A673 (cell line): ENCODE measurements at regions not wholly inside any gene's neighbourhood (a gene's known extent, or its start where the extent isn't known, plus 50 kb on each side); places are given as distances from the start of the nearest gene placed in this dataset.

Experiments
- BruUV-seq: library from RNA; stranded (reverse); fragments of 400-500 nt; replicated peaks from 2 replicates; lab custom pipeline; 2021; lab: Mats Ljungman, UMichigan
- CTCF ChIA-PET: fragments of 300-600 bp; sonication (Branson Sonifier 250); formaldehyde crosslinking; loops from one replicate; lab custom pipeline; 2022; ENCODE audit warnings: antibody characterized with exemption; lab: Charles Lee
- POLR2A ChIA-PET: fragments of 300-600 bp; sonication (Branson Sonifier 250); formaldehyde crosslinking; loops from one replicate; lab custom pipeline; 2022; ENCODE audit warnings: antibody characterized with exemption; ENCODE audit not compliant: low non-redundant PET; lab: Charles Lee
- DNase-seq: peaks from one replicate; pipeline ENCODE4 v3.0.0-alpha.2; 2015; ENCODE audit warnings: low spot score
- H3K27ac ChIP-seq: fragments of 200-600 bp; sonication (generic); 2 replicates; pipeline ENCODE4 v1.5.1; 2016; ENCODE audit warnings: mixed run types, low read depth, mild to moderate bottlenecking, mixed read lengths, antibody characterized with exemption, low read length; ENCODE audit not compliant: poor library complexity, severe bottlenecking
- H3K27me3 ChIP-seq: fragments of 200-600 bp; sonication (generic); replicated peaks from 2 replicates; pipeline ENCODE4 v1.6.1; 2017; ENCODE audit warnings: mixed run types, low read depth, mild to moderate bottlenecking, mixed read lengths, antibody characterized with exemption, low read length; ENCODE audit not compliant: insufficient read depth, poor library complexity
- H3K36me3 ChIP-seq: fragments of 200-600 bp; sonication (generic); 2 replicates; pipeline ENCODE4 v1.6.1; 2016; ENCODE audit warnings: mixed run types, mild to moderate bottlenecking, mixed read lengths, antibody characterized with exemption, low read length; ENCODE audit not compliant: insufficient read depth, poor library complexity, severe bottlenecking
- H3K4me1 ChIP-seq: fragments of 200-600 bp; sonication (generic); 2 replicates; pipeline ENCODE4 v1.6.1; 2017; ENCODE audit warnings: mixed run types, mild to moderate bottlenecking, mixed read lengths, antibody characterized with exemption, low read length; ENCODE audit not compliant: insufficient read depth, poor library complexity, severe bottlenecking
- H3K4me3 ChIP-seq: fragments of 200-600 bp; sonication (generic); 2 replicates; pipeline ENCODE4 v1.5.1; 2016; ENCODE audit warnings: low read depth, mixed run types, mild to moderate bottlenecking, mixed read lengths, low read length; ENCODE audit not compliant: poor library complexity, severe bottlenecking
- H3K9me3 ChIP-seq: fragments of 200-600 bp; sonication (generic); 2 replicates; pipeline ENCODE4 v1.6.1; 2016; ENCODE audit warnings: mixed run types, low read depth, mild to moderate bottlenecking, mixed read lengths, antibody characterized with exemption, low read length; ENCODE audit not compliant: poor library complexity, severe bottlenecking
- EZH2 ChIP-seq: fragments of 200-600 bp; sonication (generic); IDR thresholded peaks from 2 replicates; pipeline ENCODE4 v1.6.1; 2017; ENCODE audit warnings: borderline replicate concordance, low read depth, mild to moderate bottlenecking, mixed read lengths, antibody characterized with exemption, low read length; ENCODE audit not compliant: poor library complexity, severe bottlenecking
- intact Hi-C: fragments of 100-400 bp; cut with micrococcal nuclease; formaldehyde crosslinking; loops from one replicate; pipeline ENCODE4 v1.10.0; 2022; ENCODE audit not compliant: unreplicated experiment
- TF ChIP-seq, protein P1 (sequence below): fragments of 300-800, 200-600 bp; sonication (generic); conservative IDR thresholded peaks from 2 replicates; pipeline ENCODE4 v1.5.1; 2017; ENCODE audit warnings: low read depth, mild to moderate bottlenecking, antibody characterized with exemption, low read length, moderate library complexity, mixed read lengths

GRCh38 chr3:16695710-16696109 lies 90.5 kb upstream of the DAZL start:
- Histone ChIP-seq H3K36me3 (no peaks in the 10 kb centered on the region), H3K4me3 (no peak overlapping the region), H3K9me3 (no peaks in the 10 kb centered on the region), H3K4me1 (no peaks in the 10 kb centered on the region), H3K27ac (no peak overlapping the region), H3K27me3 (no peaks in the 10 kb centered on the region)
- DNase-seq, result no peak
- TF ChIP-seq EZH2, result no peak
- TF ChIP-seq, protein P1, sequence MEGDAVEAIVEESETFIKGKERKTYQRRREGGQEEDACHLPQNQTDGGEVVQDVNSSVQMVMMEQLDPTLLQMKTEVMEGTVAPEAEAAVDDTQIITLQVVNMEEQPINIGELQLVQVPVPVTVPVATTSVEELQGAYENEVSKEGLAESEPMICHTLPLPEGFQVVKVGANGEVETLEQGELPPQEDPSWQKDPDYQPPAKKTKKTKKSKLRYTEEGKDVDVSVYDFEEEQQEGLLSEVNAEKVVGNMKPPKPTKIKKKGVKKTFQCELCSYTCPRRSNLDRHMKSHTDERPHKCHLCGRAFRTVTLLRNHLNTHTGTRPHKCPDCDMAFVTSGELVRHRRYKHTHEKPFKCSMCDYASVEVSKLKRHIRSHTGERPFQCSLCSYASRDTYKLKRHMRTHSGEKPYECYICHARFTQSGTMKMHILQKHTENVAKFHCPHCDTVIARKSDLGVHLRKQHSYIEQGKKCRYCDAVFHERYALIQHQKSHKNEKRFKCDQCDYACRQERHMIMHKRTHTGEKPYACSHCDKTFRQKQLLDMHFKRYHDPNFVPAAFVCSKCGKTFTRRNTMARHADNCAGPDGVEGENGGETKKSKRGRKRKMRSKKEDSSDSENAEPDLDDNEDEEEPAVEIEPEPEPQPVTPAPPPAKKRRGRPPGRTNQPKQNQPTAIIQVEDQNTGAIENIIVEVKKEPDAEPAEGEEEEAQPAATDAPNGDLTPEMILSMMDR, result no peak
- no TSS peak for BruUV-seq
- intact Hi-C loops, result no loop called here
- CTCF ChIA-PET, result no interaction called here
- POLR2A ChIA-PET, result no interaction called here

DNA sequence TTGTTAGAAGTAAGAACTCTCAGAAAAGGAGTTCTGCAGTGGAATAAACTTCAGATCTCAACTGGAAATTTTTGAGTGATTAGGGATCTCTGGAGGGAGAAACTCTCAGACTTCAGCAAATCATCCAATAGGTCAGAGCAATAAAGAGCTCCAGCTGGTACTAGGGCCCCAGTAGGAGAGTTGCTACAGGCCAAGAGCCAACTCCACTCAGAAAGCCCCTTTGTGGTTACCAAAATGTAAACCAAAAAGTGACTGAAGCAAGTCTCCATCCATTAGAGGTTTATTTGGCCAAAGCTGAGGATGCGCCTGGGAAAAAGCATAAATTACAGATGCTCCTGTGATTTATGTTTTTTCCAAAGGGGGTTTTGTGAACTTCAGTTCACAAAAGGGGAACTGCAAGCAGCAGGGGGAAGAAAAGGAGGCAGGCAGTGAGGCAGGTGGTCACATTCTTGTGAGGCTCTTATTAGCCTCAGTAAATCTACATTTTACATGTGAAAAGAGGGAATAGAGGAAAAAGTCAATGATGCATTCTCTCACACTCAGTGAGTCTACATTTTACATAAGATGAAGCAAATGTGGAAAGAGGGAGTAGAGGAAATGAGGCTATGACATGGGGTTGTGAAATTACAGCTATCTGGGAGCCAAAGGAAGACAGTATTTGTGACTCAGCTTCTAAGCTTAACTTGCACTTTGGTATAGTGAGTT lies 92.4 kb upstream of the DAZL start:
- H3K36me3 ChIP-seq, result no peaks in the 10 kb centered on the region
- H3K4me3 ChIP-seq, result no peak overlapping the region
- intact Hi-C loops, result no loop called here
- BruUV-seq, result no TSS peak
- H3K27me3 ChIP-seq, result no peaks in the 10 kb centered on the region
- TF ChIP-seq, protein P1, result no peak
- no peak for TF ChIP-seq EZH2
- no peak for DNase-seq
- no peaks in the 10 kb centered on the region for H3K9me3 ChIP-seq
- H3K4me1 ChIP-seq, result no peaks in the 10 kb centered on the region
- ChIA-PET POLR2A (no interaction called here), CTCF (no interaction called here)
- H3K27ac ChIP-seq, result no peak overlapping the region

GRCh38 chr3:16700651-16701050 lies 95.4 kb upstream of the DAZL start:
- no peak for DNase-seq
- POLR2A ChIA-PET, result no interaction called here
- H3K27me3 ChIP-seq, result peaks cover 8% of the 10 kb centered on the region
- TF ChIP-seq EZH2, result no peak
- TF ChIP-seq, protein P1, result no peak
- BruUV-seq, result no TSS peak
- CTCF ChIA-PET, result no interaction called here
- H3K4me1 ChIP-seq, result no peaks in the 10 kb centered on the region
- no peaks in the 10 kb centered on the region for H3K36me3 ChIP-seq
- no peak overlapping the region for H3K4me3 ChIP-seq
- no peaks in the 10 kb centered on the region for H3K9me3 ChIP-seq
- intact Hi-C loops, result no loop called here
- H3K27ac ChIP-seq, result no peak overlapping the region
